GM12878 (cell line): ENCODE measurements at regions not wholly inside any gene's neighbourhood (a gene's known extent, or its start where the extent isn't known, plus 50 kb on each side); places are given as distances from the start of the nearest gene placed in this dataset.

Source experiments
- BHLHE40 ChIP-seq, 2 experiments: fragments of 450-650 bp in 1 of 2; IDR thresholded peaks; 2 replicates each; pipeline ENCODE4 v1.6.1; 2011 to 2017; ENCODE audit warnings: low read depth in 2 of 2, borderline replicate concordance in 1 of 2, improper control_type of control experiment in 1 of 2, low read length in 1 of 2, mild to moderate bottlenecking in 1 of 2
- CHD2 ChIP-seq: IDR thresholded peaks from 2 replicates; pipeline ENCODE4 v1.6.1; 2011; ENCODE audit warnings: low read depth, low read length, improper control_type of control experiment, borderline replicate concordance
- CHD4 ChIP-seq: fragments of 200-600 bp; sonication (generic); IDR thresholded peaks from 2 replicates; pipeline ENCODE4 v1.6.1; 2016; ENCODE audit warnings: mild to moderate bottlenecking
- E2F8 ChIP-seq: fragments of 450-650 bp; IDR thresholded peaks from 2 replicates; pipeline ENCODE4 v1.6.1; 2018; ENCODE audit warnings: mild to moderate bottlenecking, low read depth, moderate library complexity; ENCODE audit not compliant: partially characterized antibody
- E4F1 ChIP-seq: fragments of 450-650 bp; IDR thresholded peaks from 2 replicates; pipeline ENCODE4 v1.6.1; 2018; ENCODE audit warnings: borderline replicate concordance, mild to moderate bottlenecking; ENCODE audit not compliant: partially characterized antibody
- MYC ChIP-seq: IDR thresholded peaks from 2 replicates; pipeline ENCODE4 v1.6.1; 2011; ENCODE audit warnings: mild to moderate bottlenecking, low read length, moderate library complexity, inconsistent platforms; ENCODE audit not compliant: insufficient read depth, insufficient replicate concordance, insufficient read length, severe bottlenecking
- RFX5 ChIP-seq: IDR thresholded peaks from 2 replicates; pipeline ENCODE4 v1.6.1; 2011; ENCODE audit warnings: low read depth, low read length, improper control_type of control experiment
- SIN3A ChIP-seq: IDR thresholded peaks from 2 replicates; pipeline ENCODE4 v1.6.1; 2012; ENCODE audit warnings: low read depth, low read length, improper control_type of control experiment
- SP1 ChIP-seq: IDR thresholded peaks from one replicate; pipeline ENCODE4 v1.6.1; 2011; ENCODE audit warnings: low read depth, low read length
- SPI1 ChIP-seq: IDR thresholded peaks from 2 replicates; pipeline ENCODE4 v1.6.1; 2011; ENCODE audit warnings: low read depth, mild to moderate bottlenecking, low read length, moderate library complexity, borderline replicate concordance; ENCODE audit not compliant: insufficient read depth
- TF ChIP-seq, protein P1 (sequence below): fragments of 450-650 bp; IDR thresholded peaks from 2 replicates; pipeline ENCODE4 v1.6.1; 2017; ENCODE audit warnings: antibody characterized with exemption, mild to moderate bottlenecking, moderate library complexity

DNA sequence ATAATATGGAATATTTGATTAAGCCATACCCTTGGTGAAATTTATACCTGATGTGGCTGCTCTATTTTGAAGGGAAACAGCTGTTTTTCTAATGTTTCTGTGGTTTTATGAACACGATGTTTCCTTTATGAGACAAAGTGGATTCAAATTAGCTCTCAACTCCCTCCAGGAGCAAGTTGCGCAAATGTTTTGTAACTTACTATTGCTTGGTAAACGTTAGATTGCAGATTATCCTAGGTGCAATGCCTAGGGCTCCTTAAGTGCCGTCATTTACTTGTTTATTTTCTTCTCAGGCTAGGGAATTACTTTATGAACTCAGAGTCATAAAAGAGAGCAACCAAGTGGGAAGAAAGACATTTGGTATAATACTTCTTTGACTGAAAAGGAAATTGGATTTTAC lies 763.1 kb downstream of the TAF11L14 start (continued):
- TF ChIP-seq, protein P1, sequence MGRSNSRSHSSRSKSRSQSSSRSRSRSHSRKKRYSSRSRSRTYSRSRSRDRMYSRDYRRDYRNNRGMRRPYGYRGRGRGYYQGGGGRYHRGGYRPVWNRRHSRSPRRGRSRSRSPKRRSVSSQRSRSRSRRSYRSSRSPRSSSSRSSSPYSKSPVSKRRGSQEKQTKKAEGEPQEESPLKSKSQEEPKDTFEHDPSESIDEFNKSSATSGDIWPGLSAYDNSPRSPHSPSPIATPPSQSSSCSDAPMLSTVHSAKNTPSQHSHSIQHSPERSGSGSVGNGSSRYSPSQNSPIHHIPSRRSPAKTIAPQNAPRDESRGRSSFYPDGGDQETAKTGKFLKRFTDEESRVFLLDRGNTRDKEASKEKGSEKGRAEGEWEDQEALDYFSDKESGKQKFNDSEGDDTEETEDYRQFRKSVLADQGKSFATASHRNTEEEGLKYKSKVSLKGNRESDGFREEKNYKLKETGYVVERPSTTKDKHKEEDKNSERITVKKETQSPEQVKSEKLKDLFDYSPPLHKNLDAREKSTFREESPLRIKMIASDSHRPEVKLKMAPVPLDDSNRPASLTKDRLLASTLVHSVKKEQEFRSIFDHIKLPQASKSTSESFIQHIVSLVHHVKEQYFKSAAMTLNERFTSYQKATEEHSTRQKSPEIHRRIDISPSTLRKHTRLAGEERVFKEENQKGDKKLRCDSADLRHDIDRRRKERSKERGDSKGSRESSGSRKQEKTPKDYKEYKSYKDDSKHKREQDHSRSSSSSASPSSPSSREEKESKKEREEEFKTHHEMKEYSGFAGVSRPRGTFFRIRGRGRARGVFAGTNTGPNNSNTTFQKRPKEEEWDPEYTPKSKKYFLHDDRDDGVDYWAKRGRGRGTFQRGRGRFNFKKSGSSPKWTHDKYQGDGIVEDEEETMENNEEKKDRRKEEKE, result no peak
- TF ChIP-seq BHLHE40 (IDR thresholded peaks at IDR 0.05; ENCODE audit: borderline replicate concordance in 1 of 2, low read depth in 2 of 2, low read length in 1 of 2) (no peak), RFX5 (no peak), CHD4 (no peak), CHD2 (no peak), SIN3A (no peak), SP1 (no peak), E2F8 (no peak), SPI1 (no peak), E4F1 (no peak), MYC (no peak)
- TF ChIP-seq, all 136 proteins: peak for 0
